ENCODE measurements at regions not wholly inside any gene's neighbourhood (a gene's known extent, or its start where the extent isn't known, plus 50 kb on each side); places are given as distances from the start of the nearest gene placed in this dataset.

DNA sequence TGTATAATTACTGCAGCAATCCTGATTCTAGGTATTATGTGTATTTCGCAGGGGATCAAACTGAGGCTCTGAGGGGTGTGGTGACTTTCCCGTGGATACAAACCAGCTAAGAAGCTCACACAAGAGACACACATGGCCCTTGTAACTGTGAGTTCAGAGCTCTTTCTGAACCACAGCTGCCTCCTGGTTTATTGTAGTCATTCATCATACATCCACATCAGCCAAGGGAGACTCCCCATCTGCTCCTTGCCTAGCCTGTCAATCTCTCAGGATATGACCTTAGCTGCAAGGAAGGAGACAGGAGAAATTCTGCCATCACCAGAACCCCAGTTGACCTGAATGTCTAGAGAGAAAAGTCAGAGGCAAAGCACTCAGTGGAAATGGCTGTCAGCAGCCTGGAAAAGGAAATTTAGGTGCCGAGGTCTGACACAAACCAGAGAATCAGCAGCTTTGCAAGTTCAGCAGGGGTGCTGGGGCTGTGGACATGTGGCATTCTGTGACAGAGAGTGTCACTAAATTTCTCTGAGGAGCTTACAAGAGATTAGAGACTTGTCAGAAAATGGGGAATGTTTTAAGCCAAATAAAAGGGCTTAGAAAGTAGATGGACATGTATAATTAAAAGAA lies 209.5 kb downstream of the AASDHPPT start:
- BruUV-seq (replicated peaks): no TSS peak
- ChIA-PET CTCF (no interaction called here), RAD21 (ENCODE audit: low non-redundant PET in 1 of 2, low total read pairs in 2 of 2, uncharacterized antibody in 2 of 2, unreplicated experiment in 2 of 2) (no interaction called here), POLR2A (no interaction called here)
- TF ChIP-seq RAD21 (IDR thresholded peaks at IDR 0.05; ENCODE audit: low read depth) (no peak), CBX3 (IDR thresholded peaks at IDR 0.05; ENCODE audit: low read depth) (no peak), TCF7L2 (IDR thresholded peaks at IDR 0.05; ENCODE audit: borderline replicate concordance, extremely low read depth, insufficient read depth, insufficient read length) (no peak), SP1 (IDR thresholded peaks at IDR 0.05; ENCODE audit: low read depth) (no peak), ELF1 (IDR thresholded peaks at IDR 0.05; ENCODE audit: borderline replicate concordance, low read depth) (no peak), POLR2A (IDR thresholded peaks at IDR 0.05; ENCODE audit: borderline replicate concordance, extremely low read depth, insufficient read depth, insufficient read length) (no peak), ZNF274 (IDR thresholded peaks at IDR 0.05; ENCODE audit: low read depth, low read length) (no peak), EZH2 (IDR thresholded peaks at IDR 0.05) (no peak), CEBPB (IDR thresholded peaks at IDR 0.05; ENCODE audit: low read depth) (no peak), YY1 (IDR thresholded peaks at IDR 0.05; ENCODE audit: extremely low read depth, insufficient replicate concordance, low read depth, low read length) (no peak), FOSL1 (IDR thresholded peaks at IDR 0.05; ENCODE audit: low read depth) (no peak), JUND (IDR thresholded peaks at IDR 0.05) (no peak), SRF (IDR thresholded peaks at IDR 0.05; ENCODE audit: low read depth) (no peak), ZFX (IDR thresholded peaks at IDR 0.05) (no peak)
- TF ChIP-seq, protein P1, sequence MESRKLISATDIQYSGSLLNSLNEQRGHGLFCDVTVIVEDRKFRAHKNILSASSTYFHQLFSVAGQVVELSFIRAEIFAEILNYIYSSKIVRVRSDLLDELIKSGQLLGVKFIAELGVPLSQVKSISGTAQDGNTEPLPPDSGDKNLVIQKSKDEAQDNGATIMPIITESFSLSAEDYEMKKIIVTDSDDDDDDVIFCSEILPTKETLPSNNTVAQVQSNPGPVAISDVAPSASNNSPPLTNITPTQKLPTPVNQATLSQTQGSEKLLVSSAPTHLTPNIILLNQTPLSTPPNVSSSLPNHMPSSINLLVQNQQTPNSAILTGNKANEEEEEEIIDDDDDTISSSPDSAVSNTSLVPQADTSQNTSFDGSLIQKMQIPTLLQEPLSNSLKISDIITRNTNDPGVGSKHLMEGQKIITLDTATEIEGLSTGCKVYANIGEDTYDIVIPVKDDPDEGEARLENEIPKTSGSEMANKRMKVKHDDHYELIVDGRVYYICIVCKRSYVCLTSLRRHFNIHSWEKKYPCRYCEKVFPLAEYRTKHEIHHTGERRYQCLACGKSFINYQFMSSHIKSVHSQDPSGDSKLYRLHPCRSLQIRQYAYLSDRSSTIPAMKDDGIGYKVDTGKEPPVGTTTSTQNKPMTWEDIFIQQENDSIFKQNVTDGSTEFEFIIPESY (IDR thresholded peaks at IDR 0.05; ENCODE audit: extremely low read depth, insufficient replicate concordance, low read length): no peak
- TF ChIP-seq, protein P2, sequence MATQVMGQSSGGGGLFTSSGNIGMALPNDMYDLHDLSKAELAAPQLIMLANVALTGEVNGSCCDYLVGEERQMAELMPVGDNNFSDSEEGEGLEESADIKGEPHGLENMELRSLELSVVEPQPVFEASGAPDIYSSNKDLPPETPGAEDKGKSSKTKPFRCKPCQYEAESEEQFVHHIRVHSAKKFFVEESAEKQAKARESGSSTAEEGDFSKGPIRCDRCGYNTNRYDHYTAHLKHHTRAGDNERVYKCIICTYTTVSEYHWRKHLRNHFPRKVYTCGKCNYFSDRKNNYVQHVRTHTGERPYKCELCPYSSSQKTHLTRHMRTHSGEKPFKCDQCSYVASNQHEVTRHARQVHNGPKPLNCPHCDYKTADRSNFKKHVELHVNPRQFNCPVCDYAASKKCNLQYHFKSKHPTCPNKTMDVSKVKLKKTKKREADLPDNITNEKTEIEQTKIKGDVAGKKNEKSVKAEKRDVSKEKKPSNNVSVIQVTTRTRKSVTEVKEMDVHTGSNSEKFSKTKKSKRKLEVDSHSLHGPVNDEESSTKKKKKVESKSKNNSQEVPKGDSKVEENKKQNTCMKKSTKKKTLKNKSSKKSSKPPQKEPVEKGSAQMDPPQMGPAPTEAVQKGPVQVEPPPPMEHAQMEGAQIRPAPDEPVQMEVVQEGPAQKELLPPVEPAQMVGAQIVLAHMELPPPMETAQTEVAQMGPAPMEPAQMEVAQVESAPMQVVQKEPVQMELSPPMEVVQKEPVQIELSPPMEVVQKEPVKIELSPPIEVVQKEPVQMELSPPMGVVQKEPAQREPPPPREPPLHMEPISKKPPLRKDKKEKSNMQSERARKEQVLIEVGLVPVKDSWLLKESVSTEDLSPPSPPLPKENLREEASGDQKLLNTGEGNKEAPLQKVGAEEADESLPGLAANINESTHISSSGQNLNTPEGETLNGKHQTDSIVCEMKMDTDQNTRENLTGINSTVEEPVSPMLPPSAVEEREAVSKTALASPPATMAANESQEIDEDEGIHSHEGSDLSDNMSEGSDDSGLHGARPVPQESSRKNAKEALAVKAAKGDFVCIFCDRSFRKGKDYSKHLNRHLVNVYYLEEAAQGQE (IDR thresholded peaks at IDR 0.05; ENCODE audit: low read depth): no peak
- TF ChIP-seq, protein P3, sequence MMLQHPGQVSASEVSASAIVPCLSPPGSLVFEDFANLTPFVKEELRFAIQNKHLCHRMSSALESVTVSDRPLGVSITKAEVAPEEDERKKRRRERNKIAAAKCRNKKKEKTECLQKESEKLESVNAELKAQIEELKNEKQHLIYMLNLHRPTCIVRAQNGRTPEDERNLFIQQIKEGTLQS (IDR thresholded peaks at IDR 0.05): no peak
- Histone ChIP-seq H2AFZ (ENCODE audit: low read depth, low read length, poor library complexity, severe bottlenecking) (no peak overlapping the region), H3K9me3 (ENCODE audit: control insufficient read depth in 1 of 2, insufficient read depth in 1 of 2, low read depth in 1 of 2, low read length in 2 of 2) (no peaks in the 10 kb centered on the region), H3K79me2 (ENCODE audit: insufficient read depth, low read length) (no peaks in the 10 kb centered on the region), H3K4me2 (ENCODE audit: low read length) (no peak overlapping the region), H3K4me3 (replicated peaks in 1 of 2; ENCODE audit: low read depth in 1 of 2, low read length in 2 of 2) (no peak overlapping the region), H3K4me1 (ENCODE audit: control insufficient read depth in 1 of 2, insufficient read depth in 2 of 2, low read length in 2 of 2) (no peaks in the 10 kb centered on the region), H3K9ac (ENCODE audit: low read length) (no peak overlapping the region), H3K27me3 (ENCODE audit: insufficient read depth, low read length) (no peaks in the 10 kb centered on the region), H4K20me1 (ENCODE audit: insufficient read depth) (no peaks in the 10 kb centered on the region), H3K36me3 (ENCODE audit: control insufficient read depth in 1 of 2, insufficient read depth in 2 of 2, low read length in 2 of 2) (no peaks in the 10 kb centered on the region), H3K27ac (ENCODE audit: low read depth, low read length) (no peak overlapping the region), H3K9me2 (ENCODE audit: insufficient read depth) (no peaks in the 10 kb centered on the region)
- intact Hi-C loops (cut with micrococcal nuclease): no loop called here
- ATAC-seq (no peak), DNase-seq (ENCODE audit: low read depth, low spot score) (no peak)
